Peyer's patch (tissue), 4 donors: ENCODE measurements at regions not wholly inside any gene's neighbourhood (a gene's known extent, or its start where the extent isn't known, plus 50 kb on each side); places are given as distances from the start of the nearest gene placed in this dataset.
"Not testable (repeated sequence)": the region's sequence is repeated elsewhere in the genome, so short reads cannot be mapped to it uniquely, and the experiment has no call there.

Source experiments
- DNase-seq, 3 donors: peaks; one replicate each; pipeline ENCODE4 v3.0.0-alpha.2; 2017 to 2019
- H3K27ac ChIP-seq, 4 donors: fragments of 200-600 bp; sonication (generic); one replicate each; pipeline ENCODE4 v1.5.1; 2016 to 2019
- H3K27me3 ChIP-seq, 2 donors: fragments of 200-600 bp; sonication (generic); one replicate each; pipeline ENCODE4 v1.5.1; 2019
- H3K36me3 ChIP-seq, 3 donors: fragments of 200-600 bp; sonication (generic); one replicate each; pipeline ENCODE4 v1.5.1; 2016 to 2019
- H3K4me1 ChIP-seq, 4 donors: fragments of 200-600 bp; sonication (generic); one replicate each; pipeline ENCODE4 v1.5.1; 2016 to 2019
- H3K4me3 ChIP-seq, 4 donors: fragments of 200-600 bp; sonication (generic); 1 replicate in 3 of 4; 2 replicates in 1 of 4; pipeline ENCODE4 v1.5.1; 2016 to 2019; ENCODE audit warnings: mild to moderate bottlenecking in 1 of 4
- H3K9me3 ChIP-seq, 4 donors: fragments of 200-600 bp; sonication (generic); one replicate each; pipeline ENCODE4 v1.5.1; 2016 to 2019; ENCODE audit warnings: mild to moderate bottlenecking in 1 of 4
- POLR2A ChIP-seq, 2 donors: fragments of 450-650 bp; IDR thresholded peaks; one replicate each; pipeline ENCODE4 v1.5.1; 2017; ENCODE audit warnings: antibody characterized with exemption in 2 of 2, mild to moderate bottlenecking in 2 of 2, moderate library complexity in 2 of 2
- TF ChIP-seq, protein P1 (sequence below), 6 experiments: fragments of 450-650 bp in 4 of 6; fragments of 200-600 bp in 2 of 6; sonication (generic) in 1 of 6; IDR thresholded peaks; one replicate each; pipeline ENCODE4 v1.5.1; 2017 to 2019; ENCODE audit warnings: antibody characterized with exemption in 6 of 6, mild to moderate bottlenecking in 3 of 6, moderate library complexity in 1 of 6

DNA sequence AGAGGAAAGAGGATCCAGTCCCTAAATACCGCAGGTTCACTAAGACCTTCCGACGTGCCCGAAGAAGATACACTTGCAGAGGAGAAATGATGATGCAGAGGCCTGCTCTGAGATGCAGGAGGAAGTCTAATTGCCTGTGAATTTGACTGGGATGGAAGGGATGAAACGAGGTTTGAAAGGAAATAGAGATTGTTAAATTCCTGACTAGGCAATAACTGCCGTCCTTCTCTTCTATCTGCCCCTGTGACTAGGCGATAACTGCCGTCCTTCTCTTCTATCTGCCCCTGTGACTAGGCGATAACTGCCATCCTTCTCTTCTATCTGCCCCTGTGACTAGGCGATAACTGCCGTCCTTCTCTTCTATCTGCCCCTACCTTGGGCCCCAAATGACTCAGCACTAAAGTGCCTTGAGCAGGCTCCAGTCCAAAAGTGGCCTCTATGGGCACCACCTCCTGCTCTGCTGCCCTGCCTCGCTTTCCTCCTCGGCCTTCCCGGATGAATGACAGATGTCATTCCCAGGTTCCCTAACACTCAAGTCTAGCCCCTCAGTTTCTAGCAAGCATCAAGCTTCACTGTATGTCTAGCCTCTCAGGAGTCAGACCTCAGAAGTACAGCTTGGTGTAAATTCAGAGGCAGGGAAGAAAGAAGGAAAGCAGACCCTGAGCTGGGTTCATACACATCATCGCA is 189.1 kb downstream of the FOXD4L6 start:
- not testable (repeated sequence) for H3K27me3 ChIP-seq, H3K4me3 ChIP-seq, H3K36me3 ChIP-seq, H3K27ac ChIP-seq, H3K4me1 ChIP-seq, DNase-seq
- H3K9me3 ChIP-seq = peaks cover 0 to 11% (median 0%) of the 10 kb centered on the region in 4 donors

- Histone ChIP-seq H3K4me1 (no peaks in the 10 kb centered on the region), H3K27me3 (no peaks in the 10 kb centered on the region), H3K4me3 (no peak overlapping the region), H3K36me3 (no peaks in the 10 kb centered on the region), H3K9me3 (peaks cover 0 to 23% (median 2%) of the 10 kb centered on the region in 4 donors), H3K27ac (no peak overlapping the region)
- TF ChIP-seq POLR2A (IDR thresholded peaks at IDR 0.05) = no peak
- TF ChIP-seq, protein P1, sequence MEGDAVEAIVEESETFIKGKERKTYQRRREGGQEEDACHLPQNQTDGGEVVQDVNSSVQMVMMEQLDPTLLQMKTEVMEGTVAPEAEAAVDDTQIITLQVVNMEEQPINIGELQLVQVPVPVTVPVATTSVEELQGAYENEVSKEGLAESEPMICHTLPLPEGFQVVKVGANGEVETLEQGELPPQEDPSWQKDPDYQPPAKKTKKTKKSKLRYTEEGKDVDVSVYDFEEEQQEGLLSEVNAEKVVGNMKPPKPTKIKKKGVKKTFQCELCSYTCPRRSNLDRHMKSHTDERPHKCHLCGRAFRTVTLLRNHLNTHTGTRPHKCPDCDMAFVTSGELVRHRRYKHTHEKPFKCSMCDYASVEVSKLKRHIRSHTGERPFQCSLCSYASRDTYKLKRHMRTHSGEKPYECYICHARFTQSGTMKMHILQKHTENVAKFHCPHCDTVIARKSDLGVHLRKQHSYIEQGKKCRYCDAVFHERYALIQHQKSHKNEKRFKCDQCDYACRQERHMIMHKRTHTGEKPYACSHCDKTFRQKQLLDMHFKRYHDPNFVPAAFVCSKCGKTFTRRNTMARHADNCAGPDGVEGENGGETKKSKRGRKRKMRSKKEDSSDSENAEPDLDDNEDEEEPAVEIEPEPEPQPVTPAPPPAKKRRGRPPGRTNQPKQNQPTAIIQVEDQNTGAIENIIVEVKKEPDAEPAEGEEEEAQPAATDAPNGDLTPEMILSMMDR (IDR thresholded peaks at IDR 0.05) = no peak
- DNase-seq = no peak
Measured at GRCh38 chr9:40935336-40935735, 193.1 kb downstream of the FOXD4L6 start.

GRCh38 chr9:40934480-40934879 is 194.0 kb downstream of the FOXD4L6 start:
- peaks cover 0 to 29% (median 2%) of the 10 kb centered on the region in 4 donors for H3K9me3 ChIP-seq
- not testable (repeated sequence) for H3K27ac ChIP-seq, H3K4me1 ChIP-seq, H3K27me3 ChIP-seq, DNase-seq, H3K4me3 ChIP-seq, H3K36me3 ChIP-seq

GRCh38 chr9:40930426-40930825 is 198.1 kb downstream of the FOXD4L6 start:
- H3K4me3 ChIP-seq, DNase-seq, H3K27ac ChIP-seq, H3K27me3 ChIP-seq, H3K36me3 ChIP-seq, H3K4me1 ChIP-seq: not testable (repeated sequence)
- peaks cover 0 to 60% (median 15%) of the 10 kb centered on the region in 4 donors for H3K9me3 ChIP-seq

DNA sequence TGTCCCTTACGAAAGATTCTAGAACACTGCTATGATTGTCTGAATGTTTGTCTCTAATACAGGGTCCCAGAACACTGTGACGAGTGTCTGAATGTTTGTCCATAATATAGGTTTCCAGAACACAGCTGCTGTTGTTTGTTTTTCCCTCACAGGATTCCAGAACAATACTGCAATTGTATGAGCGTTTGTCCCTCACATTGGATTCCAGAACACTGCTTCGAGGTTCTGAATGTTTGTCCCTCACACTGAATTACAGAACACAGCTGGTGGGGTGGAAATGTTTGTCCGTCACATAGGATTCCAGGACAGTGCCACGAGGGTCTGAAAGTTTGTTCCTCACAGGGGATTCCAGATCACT is 199.0 kb downstream of the FOXD4L6 start:
- H3K27me3 ChIP-seq, H3K4me1 ChIP-seq, H3K36me3 ChIP-seq, DNase-seq, H3K27ac ChIP-seq, H3K4me3 ChIP-seq: not testable (repeated sequence)
- H3K9me3 ChIP-seq = peaks cover 0 to 66% (median 19%) of the 10 kb centered on the region in 4 donors

- Histone ChIP-seq H3K27ac (no peak overlapping the region), H3K36me3 (no peaks in the 10 kb centered on the region), H3K4me3 (no peak overlapping the region), H3K27me3 (no peaks in the 10 kb centered on the region), H3K4me1 (no peaks in the 10 kb centered on the region), H3K9me3 (peaks cover 0 to 66% (median 19%) of the 10 kb centered on the region in 4 donors)
- DNase-seq = no peak
- TF ChIP-seq, protein P1 (IDR thresholded peaks at IDR 0.05) = no peak
- no peak for TF ChIP-seq POLR2A (IDR thresholded peaks at IDR 0.05)
Measured at GRCh38 chr9:40928803-40929487, 199.5 kb downstream of the FOXD4L6 start.

DNA sequence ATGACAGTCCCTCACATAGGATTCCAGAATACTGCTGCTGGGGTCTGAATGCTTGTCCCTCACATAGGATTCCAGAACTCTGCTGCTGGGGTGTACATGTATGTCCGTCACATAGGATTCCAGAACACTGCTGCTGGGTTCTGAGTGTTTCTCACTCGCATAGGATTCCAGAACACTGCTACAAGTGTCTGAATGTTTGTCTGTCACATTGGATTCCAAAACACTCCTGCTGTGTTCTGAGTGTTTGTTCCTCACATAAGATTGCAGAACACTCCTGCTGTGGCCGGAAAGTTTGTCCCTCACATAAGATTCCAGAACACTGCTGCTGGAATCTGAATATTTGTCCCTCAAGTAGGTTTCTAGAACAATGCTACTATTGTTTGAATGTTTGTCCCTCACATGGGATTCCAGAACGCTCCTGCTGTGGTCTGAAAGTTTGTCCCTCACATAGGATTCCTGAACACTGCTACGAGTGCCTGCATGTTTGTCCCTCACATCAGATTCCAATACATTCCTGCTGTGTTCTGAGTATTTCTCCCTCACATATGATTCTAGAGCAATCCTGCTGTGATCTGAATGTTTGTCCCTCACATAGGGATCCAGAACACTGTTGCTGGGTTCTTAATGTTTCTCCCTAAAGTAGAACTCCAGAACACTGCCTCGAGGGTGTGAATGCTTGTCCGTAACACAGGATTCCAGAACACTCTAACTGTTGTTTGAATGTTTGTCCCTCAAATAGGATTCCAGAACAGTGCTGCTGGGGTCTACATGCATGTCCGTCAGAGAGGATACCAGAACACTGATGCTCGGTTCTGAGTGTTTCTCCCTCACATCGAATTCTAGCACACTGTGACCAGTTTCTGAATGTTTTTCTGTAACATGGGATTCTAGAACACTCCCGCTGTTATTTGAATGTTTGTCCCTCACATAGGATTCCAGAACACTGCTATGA is 200.4 kb downstream of the FOXD4L6 start:
- Histone ChIP-seq H3K9me3 (peaks cover 0 to 73% (median 18%) of the 10 kb centered on the region in 4 donors), H3K27ac (no peak overlapping the region), H3K4me1 (no peaks in the 10 kb centered on the region), H3K36me3 (no peaks in the 10 kb centered on the region), H3K27me3 (no peaks in the 10 kb centered on the region), H3K4me3 (no peak overlapping the region)
- TF ChIP-seq, protein P1 (IDR thresholded peaks at IDR 0.05) = no peak
- TF ChIP-seq POLR2A (IDR thresholded peaks at IDR 0.05) = no peak
- no peak for DNase-seq
